Osteocyte (in vitro differentiated cells): ENCODE measurements at regions not wholly inside any gene's neighbourhood (a gene's known extent, or its start where the extent isn't known, plus 50 kb on each side); places are given as distances from the start of the nearest gene placed in this dataset.

Source experiments
- DNase-seq: peaks from one replicate; pipeline ENCODE4 v3.0.0; 2021; ENCODE audit warnings: mixed read lengths; ENCODE audit not compliant: unreplicated experiment; ENCODE audit errors: extremely low spot score
- H3K27ac Mint-ChIP-seq: one replicate; pipeline ENCODE4 v1.8.0; 2021; ENCODE audit warnings: mild to moderate bottlenecking, mixed read lengths; ENCODE audit not compliant: unreplicated experiment
- H3K27me3 Mint-ChIP-seq: one replicate; pipeline ENCODE4 v1.8.0; 2021; ENCODE audit warnings: mixed read lengths; ENCODE audit not compliant: unreplicated experiment
- H3K36me3 Mint-ChIP-seq: one replicate; pipeline ENCODE4 v1.8.0; 2021; ENCODE audit warnings: mixed read lengths; ENCODE audit not compliant: unreplicated experiment
- H3K4me1 Mint-ChIP-seq: one replicate; pipeline ENCODE4 v1.8.0; 2021; ENCODE audit warnings: mixed read lengths; ENCODE audit not compliant: unreplicated experiment
- H3K4me3 Mint-ChIP-seq: one replicate; pipeline ENCODE4 v1.8.0; 2021; ENCODE audit warnings: mild to moderate bottlenecking, moderate library complexity, mixed read lengths; ENCODE audit not compliant: unreplicated experiment
- H3K9me3 Mint-ChIP-seq: one replicate; pipeline ENCODE4 v1.8.0; 2021; ENCODE audit warnings: mixed read lengths; ENCODE audit not compliant: unreplicated experiment
- CTCF ChIP-seq: fragments of 200-600 bp; sonication (generic); IDR thresholded peaks from 2 replicates; pipeline ENCODE4 v1.5.0; 2021; ENCODE audit warnings: antibody characterized with exemption, mild to moderate bottlenecking, moderate library complexity

- no peak for TF ChIP-seq CTCF
- H3K36me3 Mint-ChIP-seq = no peaks in the 10 kb centered on the region
- DNase-seq = no peak
- H3K27me3 Mint-ChIP-seq = no peaks in the 10 kb centered on the region
- H3K9me3 Mint-ChIP-seq = no peaks in the 10 kb centered on the region
- H3K27ac Mint-ChIP-seq = no peak overlapping the region
- H3K4me1 Mint-ChIP-seq = no peaks in the 10 kb centered on the region
- H3K4me3 Mint-ChIP-seq = no peak overlapping the region
Observed at GRCh38 chr17:6304894-6305612, 129.9 kb downstream of the AIPL1 start.

GRCh38 chr17:6303664-6304063 lies 131.3 kb downstream of the AIPL1 start:
- H3K27ac Mint-ChIP-seq = no peak overlapping the region
- no peak overlapping the region for H3K4me3 Mint-ChIP-seq
- no peak for DNase-seq

GRCh38 chr17:6299275-6299674 lies 135.6 kb downstream of the AIPL1 start:
- Mint-ChIP-seq H3K27ac (no peak overlapping the region), H3K27me3 (peaks cover 3% of the 10 kb centered on the region), H3K9me3 (no peaks in the 10 kb centered on the region), H3K4me1 (no peaks in the 10 kb centered on the region), H3K36me3 (no peaks in the 10 kb centered on the region), H3K4me3 (no peak overlapping the region)
- no peak for DNase-seq
- no peak for TF ChIP-seq CTCF

More at GRCh38 chr17:6303664-6304063, 131.3 kb downstream of the AIPL1 start:
- Mint-ChIP-seq H3K27me3 (no peaks in the 10 kb centered on the region), H3K9me3 (no peaks in the 10 kb centered on the region), H3K36me3 (no peaks in the 10 kb centered on the region), H3K4me1 (no peaks in the 10 kb centered on the region)
- TF ChIP-seq CTCF = no peak

GRCh38 chr17:6297960-6298359 lies 137.0 kb downstream of the AIPL1 start:
- TF ChIP-seq CTCF = no peak
- no peaks in the 10 kb centered on the region for H3K9me3 Mint-ChIP-seq
- no peaks in the 10 kb centered on the region for H3K4me1 Mint-ChIP-seq
- peaks cover 6% of the 10 kb centered on the region for H3K27me3 Mint-ChIP-seq
- no peak overlapping the region for H3K27ac Mint-ChIP-seq
- no peak for DNase-seq
- H3K4me3 Mint-ChIP-seq = no peak overlapping the region
- no peaks in the 10 kb centered on the region for H3K36me3 Mint-ChIP-seq

GRCh38 chr17:6297119-6297518 lies 137.8 kb downstream of the AIPL1 start:
- Mint-ChIP-seq H3K4me3 (no peak overlapping the region), H3K4me1 (no peaks in the 10 kb centered on the region), H3K9me3 (no peaks in the 10 kb centered on the region), H3K36me3 (no peaks in the 10 kb centered on the region), H3K27me3 (peaks cover 6% of the 10 kb centered on the region), H3K27ac (no peak overlapping the region)
- DNase-seq = no peak
- TF ChIP-seq CTCF = no peak
